HS-27A (cell line): ENCODE measurements at regions not wholly inside any gene's neighbourhood (a gene's known extent, or its start where the extent isn't known, plus 50 kb on each side); places are given as distances from the start of the nearest gene placed in this dataset.
"Not testable (repeated sequence)": the region's sequence is repeated elsewhere in the genome, so short reads cannot be mapped to it uniquely, and the experiment has no call there.

Source experiments
- DNase-seq: peaks from one replicate; pipeline ENCODE4 v3.0.0-alpha.2; 2012; ENCODE audit warnings: low read depth, missing footprints

GRCh38 chr5:136740228-136740627 lies 374.9 kb upstream of the TRPC7 start:
- no peak for DNase-seq

- not testable (repeated sequence) for DNase-seq
Observed at GRCh38 chr5:136739271-136739670, 373.9 kb upstream of the TRPC7 start.

- DNase-seq, result no peak
Observed at GRCh38 chr5:136738829-136739228, 373.5 kb upstream of the TRPC7 start.

DNA sequence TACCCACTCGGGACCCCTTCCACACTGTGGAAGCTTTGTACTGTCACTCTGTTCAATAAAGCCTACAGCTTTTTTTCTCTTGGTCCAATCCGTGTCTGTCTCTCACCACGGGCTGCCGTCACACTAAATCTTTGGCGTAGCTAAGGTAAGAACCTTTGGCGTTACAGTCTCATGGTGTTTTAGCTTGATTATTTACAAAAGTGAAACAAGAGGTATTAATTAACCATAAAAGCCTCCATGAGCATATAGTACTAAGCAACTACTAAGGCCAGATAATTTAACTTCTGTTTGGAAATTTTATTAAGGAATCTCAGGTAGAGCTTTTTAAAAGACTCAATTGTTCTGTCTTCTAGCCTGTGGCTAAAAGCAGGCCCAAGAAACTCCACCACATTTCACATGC lies 370.7 kb upstream of the TRPC7 start:
- DNase-seq, result no peak

DNA sequence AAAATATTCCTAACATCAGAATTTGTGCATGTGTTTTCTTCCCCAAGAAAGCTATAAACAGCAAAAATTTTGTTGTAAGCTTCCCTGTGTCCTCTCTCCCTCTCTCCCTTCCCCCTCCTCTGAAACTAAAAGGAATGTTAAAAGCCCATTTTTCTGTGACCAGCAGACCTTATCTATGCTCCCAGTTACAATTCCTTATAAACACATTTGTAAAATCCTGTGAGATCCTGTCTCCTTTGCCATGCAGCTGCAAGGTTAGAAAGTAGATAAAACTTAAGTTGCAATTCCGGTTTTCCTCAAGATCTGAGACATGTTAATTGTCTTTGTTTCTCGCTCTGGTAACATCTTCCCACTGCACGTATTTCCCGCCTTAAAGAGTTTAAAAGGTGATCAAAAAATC lies 370.3 kb upstream of the TRPC7 start:
- DNase-seq, result not testable (repeated sequence)

DNA sequence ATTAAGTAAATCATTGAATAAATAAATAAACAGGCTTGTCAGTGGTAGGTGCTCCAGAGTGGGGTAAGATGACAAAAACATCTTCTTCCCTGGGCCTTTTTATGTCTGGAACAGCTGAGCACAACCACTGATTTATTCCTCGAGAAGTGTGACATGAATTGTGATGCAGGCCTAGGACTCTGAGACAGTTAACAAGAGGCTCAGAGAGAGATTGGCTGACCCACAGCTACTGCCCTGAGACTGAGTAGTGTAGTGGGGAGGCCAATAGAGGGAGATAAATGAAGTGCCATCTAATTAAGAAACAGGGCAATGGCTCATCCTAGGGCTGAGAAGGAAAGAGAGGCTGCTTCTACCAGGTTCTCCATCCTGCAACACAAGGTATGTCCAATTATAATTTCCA lies 369.3 kb upstream of the TRPC7 start:
- DNase-seq, result no peak

- DNase-seq, result no peak
Observed at GRCh38 chr5:136732751-136733150, 367.4 kb upstream of the TRPC7 start.

- DNase-seq, result no peak
Observed at GRCh38 chr5:136731241-136731900, 366.0 kb upstream of the TRPC7 start.

GRCh38 chr5:136730426-136730825 lies 365.1 kb upstream of the TRPC7 start:
- DNase-seq, result no peak

DNA sequence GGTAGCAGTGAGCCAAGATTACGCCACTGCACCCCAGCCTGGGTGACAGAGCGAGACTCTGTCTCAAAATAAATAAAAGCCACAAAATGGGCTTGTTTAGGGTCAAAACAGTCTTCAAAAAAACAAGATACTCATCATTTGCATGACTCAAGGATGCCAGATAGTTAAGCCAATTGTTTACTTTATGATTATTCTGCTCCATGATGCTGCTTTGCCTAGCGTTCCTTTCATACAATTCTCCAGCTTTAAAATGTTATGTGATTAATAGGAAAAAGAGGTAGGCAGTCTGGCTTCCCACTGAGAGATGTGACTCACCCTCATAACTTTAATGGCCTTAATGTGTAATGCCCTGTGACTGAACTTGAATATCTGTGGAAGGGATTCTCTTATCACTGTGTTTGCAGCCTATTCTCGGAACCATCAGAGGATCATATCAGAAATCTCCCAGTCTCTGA lies 364.6 kb upstream of the TRPC7 start:
- peak; percentile 61 for DNase-seq

DNA sequence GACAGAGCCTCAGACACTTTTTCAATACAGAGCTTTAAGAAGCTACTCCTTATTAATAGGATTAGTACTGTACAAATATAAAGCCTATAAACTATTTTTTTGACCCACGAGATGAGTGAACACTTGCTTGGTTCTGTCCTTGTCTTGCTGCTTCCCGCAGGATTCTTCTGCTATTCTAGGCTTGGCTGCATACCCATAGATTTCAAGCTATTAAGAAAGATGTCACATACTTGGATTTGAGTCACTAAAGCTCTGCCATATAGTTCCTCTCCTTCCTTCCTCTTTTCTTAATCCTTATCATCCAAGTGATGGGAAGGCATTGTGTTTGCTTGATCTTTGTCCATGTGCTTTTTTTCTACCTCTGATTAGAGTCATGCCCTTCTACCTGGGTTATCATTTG lies 361.2 kb upstream of the TRPC7 start:
- no peak for DNase-seq

GRCh38 chr5:136724161-136724560 lies 358.8 kb upstream of the TRPC7 start:
- no peak for DNase-seq

DNA sequence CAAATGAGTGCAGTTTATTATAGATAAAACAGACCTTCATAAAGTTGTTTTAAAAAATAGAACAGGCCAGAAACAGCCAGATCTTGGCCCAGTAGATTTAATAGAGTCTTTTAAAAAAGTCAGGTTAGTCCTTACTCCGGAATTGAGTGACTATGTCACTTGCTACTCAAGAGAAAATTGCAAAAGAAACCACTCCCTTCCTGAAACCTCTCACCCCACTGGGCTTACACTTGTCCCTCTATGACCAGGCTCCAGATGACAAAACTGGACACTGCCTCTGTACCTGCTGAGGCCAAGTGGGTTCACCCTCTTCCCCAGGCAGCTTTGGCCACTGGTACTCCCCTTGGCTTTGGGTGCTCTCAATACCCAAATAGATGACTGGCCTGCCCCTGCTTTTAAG lies 357.2 kb upstream of the TRPC7 start:
- no peak for DNase-seq

DNA sequence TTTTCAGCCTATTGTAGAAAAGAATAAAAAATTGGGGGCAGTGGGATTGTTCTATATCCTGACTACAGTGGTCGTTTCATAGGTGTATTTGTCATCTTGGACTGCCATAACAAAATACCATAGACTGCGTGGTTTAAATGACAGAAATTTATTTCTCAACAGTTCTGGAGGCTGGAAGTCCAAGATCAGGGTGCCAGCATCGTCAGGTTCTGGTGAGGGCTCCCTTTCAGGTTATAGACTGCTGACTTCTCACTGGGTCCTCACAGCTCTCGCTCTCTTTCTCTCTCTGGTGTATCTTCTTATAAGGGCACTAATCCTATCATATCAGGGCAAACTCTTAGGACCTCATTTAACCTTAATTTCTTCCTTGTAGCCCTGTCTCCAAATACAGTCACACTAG lies 356.7 kb upstream of the TRPC7 start:
- DNase-seq, result no peak

GRCh38 chr5:136720674-136721073 lies 355.3 kb upstream of the TRPC7 start:
- no peak for DNase-seq

DNA sequence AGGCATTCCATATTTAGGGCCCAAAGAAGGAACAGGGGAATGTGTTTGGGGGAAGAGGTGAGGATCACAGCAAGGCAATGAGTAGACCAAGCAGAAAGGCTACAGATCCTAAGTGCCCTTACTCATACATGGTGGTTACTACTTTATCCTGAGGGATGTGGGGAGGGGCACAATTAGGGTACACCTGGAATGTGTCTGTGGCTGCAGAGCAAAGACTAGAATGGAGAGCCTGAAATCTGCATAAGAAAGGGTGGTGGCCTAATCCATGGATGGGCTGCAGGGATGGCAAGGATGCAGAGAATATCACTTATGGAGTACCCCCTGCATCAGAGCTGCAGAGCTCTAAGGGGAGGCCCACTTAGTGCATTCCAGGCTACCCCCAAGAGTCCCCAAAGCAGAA lies 352.6 kb upstream of the TRPC7 start:
- no peak for DNase-seq

DNA sequence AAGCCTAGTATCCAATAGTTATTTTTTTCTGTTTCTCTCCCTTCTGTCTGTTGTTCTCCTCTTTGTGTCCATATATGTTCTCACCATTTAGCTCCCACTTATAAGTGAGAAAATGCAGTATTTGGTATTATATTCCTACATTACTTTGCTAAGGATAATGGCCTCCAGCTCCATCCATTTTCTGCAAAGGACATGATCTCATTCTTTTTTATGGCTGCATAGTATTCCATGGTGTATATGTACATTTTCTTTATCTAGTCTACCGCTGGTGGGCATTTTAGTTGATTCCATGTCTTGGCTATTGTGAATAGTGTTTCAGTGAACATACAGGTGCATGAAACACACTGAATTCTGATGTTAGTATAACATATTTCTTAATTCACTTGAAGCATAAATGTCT lies 348.9 kb upstream of the TRPC7 start:
- DNase-seq, result no peak

DNA sequence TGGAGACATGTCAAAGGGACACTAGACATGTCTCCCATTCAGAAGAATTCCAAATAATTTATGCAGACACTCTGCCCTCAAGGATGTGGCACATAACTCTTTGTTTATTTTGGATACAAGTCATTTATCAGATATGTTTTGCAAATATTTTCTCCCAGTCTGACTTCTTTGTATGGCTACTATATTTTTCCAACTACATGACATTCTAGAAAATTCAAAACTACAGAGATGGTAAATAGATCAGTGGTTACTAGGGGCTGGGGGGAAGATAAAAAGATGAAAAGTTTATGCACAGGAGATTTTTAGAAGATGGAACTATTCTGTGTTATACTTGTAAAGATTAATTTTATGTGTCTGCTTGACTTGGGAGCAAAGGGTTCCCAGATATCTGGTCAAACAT lies 347.3 kb upstream of the TRPC7 start:
- DNase-seq, result no peak

DNA sequence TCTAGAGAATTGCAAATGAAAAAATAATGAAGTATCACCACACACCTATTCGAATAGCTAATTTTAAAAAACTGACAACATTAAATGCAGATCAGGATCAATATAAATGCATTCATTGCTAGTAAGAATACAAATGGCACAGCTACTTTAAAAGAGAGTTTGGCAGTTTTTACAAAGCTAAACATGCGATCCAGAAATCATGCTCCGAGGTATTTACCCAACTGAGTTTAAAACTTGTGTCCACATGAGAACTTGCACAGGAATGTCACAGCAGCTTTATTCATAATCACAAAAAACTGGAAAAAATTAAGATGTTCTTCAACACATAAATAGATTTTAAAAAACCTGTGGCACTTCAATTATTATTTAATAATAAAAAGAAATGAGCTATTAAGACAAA lies 345.5 kb upstream of the TRPC7 start:
- DNase-seq, result no peak

DNA sequence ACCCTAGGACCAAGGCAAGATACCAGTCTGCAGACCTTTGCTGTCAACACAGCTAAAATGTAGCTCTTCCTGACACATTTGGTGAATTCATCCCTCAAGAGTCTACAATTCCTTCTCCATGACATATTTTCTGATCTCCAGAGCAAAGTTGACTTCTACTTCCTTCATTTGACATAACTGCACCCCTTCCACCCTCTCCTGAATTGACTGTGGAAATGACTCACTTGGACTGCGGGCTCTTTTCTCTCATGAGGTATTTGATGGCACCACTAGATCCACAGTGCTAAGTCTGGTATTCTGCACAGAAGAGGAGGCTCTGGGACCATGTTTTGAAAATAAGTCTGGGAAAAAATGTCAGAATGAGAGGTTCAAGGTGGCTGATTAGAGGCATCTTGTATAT lies 338.4 kb upstream of the TRPC7 start:
- DNase-seq, result no peak

GRCh38 chr5:136703036-136703435 lies 337.7 kb upstream of the TRPC7 start:
- DNase-seq, result no peak

- DNase-seq, result no peak
Observed at GRCh38 chr5:136701191-136701590, 335.8 kb upstream of the TRPC7 start.

DNA sequence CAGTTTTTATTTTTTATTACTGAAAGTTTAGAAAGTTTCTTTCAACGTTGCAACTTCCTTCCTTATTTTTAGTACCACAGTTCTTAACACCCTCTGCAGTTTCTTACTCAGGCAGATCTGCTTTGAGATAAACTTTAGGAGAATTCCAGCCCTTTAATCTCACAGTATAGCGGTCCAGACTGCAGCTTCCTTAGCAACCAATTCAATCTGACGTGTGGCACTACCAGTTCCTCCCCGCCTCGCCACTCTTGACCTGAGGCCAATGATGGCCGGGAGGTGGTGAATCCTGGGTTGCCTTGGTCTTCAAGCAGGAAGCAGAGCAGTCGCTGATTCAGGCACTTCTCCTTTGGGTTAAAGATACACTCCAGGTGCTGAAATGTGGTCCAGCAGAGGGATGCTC lies 334.3 kb upstream of the TRPC7 start:
- no peak for DNase-seq

DNA sequence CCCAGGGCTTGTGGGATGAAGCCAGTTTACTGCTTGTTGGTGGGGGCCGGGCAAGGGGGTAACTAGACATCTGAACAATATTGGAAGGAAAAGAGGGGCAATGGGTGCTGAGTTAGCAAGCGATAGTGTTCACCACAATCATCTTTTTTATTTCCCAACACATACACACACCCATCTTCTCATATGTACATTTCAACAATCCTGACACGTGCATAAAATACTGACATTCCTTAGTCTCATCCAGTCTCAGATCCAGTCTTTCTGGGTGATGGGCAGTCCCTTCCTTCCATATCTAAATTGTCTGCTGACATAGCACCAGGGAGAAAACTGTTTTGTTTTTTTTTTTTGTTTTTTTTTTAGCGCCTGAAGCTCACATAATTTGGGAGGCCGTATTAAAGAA lies 333.6 kb upstream of the TRPC7 start:
- no peak for DNase-seq

DNA sequence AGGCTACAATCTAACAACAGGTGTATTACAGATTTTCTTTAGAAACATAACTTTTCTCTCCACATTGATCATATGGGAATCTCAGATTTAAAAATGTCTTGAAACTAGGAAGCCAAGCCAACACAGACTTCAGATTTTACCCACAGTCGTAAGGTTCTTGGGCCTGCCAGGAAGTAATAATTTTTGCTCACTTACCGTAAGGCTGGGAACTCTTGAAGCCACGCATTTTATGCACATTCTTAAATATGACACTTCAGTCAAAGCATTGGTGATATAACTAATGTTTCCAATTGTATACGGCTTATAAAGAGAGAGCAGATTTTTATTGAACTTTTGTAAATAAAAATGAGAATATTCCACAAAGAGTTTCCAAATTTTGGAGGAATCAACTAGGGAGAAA lies 328.9 kb upstream of the TRPC7 start:
- DNase-seq, result no peak
